ENCODE measurements at regions not wholly inside any gene's neighbourhood (a gene's known extent, or its start where the extent isn't known, plus 50 kb on each side); places are given as distances from the start of the nearest gene placed in this dataset.
"Not testable (repeated sequence)": the region's sequence is repeated elsewhere in the genome, so short reads cannot be mapped to it uniquely, and the experiment has no call there.

DNA sequence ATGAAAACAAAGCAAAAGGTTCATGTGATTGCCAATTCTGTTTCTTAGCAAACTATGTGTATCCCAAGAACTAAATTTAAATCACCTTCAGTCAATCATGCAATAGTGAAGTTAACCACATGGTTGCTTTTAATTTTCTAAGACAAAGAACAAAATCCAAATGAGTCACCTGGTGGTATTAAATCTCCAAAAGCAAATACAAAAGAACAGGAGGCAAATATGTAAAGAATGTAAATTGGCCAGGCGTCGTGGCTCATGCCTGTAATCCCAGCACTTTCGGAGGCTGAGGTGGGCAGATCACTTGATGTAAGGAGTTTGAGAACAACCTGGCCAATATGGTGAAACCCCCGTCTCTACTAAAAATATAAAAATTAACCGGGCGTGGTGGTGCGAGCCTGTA lies 54.2 kb upstream of the PIK3R4 start:
- POLR2A ChIA-PET = no interaction called here
- TF ChIP-seq FOXA1 (IDR thresholded peaks at IDR 0.05) (no peak), FOXK2 (IDR thresholded peaks at IDR 0.05) (no peak), BHLHE40 (IDR thresholded peaks at IDR 0.05; ENCODE audit: borderline replicate concordance) (no peak), SP1 (IDR thresholded peaks at IDR 0.05) (no peak)
- TF ChIP-seq, protein P1, sequence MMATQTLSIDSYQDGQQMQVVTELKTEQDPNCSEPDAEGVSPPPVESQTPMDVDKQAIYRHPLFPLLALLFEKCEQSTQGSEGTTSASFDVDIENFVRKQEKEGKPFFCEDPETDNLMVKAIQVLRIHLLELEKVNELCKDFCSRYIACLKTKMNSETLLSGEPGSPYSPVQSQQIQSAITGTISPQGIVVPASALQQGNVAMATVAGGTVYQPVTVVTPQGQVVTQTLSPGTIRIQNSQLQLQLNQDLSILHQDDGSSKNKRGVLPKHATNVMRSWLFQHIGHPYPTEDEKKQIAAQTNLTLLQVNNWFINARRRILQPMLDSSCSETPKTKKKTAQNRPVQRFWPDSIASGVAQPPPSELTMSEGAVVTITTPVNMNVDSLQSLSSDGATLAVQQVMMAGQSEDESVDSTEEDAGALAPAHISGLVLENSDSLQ (IDR thresholded peaks at IDR 0.05) = no peak
- DNase-seq (ENCODE audit: extremely low spot score) = no peak
- CTCF ChIA-PET = no interaction called here

- DNase-seq (ENCODE audit: extremely low spot score) = no peak
- no peak for TF ChIP-seq ARNT (IDR thresholded peaks at IDR 0.05)
- ChIA-PET CTCF (interaction anchor here (0.6 kb wide), 1 partner anchor 14 kb away, joined by 3 read pairs; no protein-coding TSS in a partner anchor), POLR2A (no interaction called here)
These were observed 54.8 kb upstream of the PIK3R4 start for GRCh38 chr3:130801473-130801872.

GRCh38 chr3:130811557-130811956 lies 64.9 kb upstream of the PIK3R4 start:
- DNase-seq (ENCODE audit: extremely low spot score) = no peak
- TF ChIP-seq L3MBTL2 (conservative IDR thresholded peaks at IDR 0.05) (no peak), BHLHE40 (IDR thresholded peaks at IDR 0.05; ENCODE audit: borderline replicate concordance) (no peak), LEF1 (IDR thresholded peaks at IDR 0.05; ENCODE audit: borderline replicate concordance) (no peak), ZNF384 (IDR thresholded peaks at IDR 0.05) (no peak), ELF4 (IDR thresholded peaks at IDR 0.05) (no peak), FOXM1 (IDR thresholded peaks at IDR 0.05; ENCODE audit: borderline replicate concordance) (no peak), NFRKB (IDR thresholded peaks at IDR 0.05) (no peak), ARNT (IDR thresholded peaks at IDR 0.05) (no peak), FOXK2 (IDR thresholded peaks at IDR 0.05) (no peak), CTBP1 (IDR thresholded peaks at IDR 0.05; ENCODE audit: borderline replicate concordance) (no peak), SP1 (IDR thresholded peaks at IDR 0.05) (no peak), SUZ12 (IDR thresholded peaks at IDR 0.05) (no peak)
- TF ChIP-seq, protein P1 (IDR thresholded peaks at IDR 0.05) = no peak
- CTCF ChIA-PET = no interaction called here
- POLR2A ChIA-PET = interaction anchor here (1.6 kb wide), 1 partner anchor 215 kb away, joined by 4 read pairs; the partner anchor contains the start of genes ASTE1 and NEK11

- POLR2A ChIA-PET = no interaction called here
- no peak for TF ChIP-seq SP1 (IDR thresholded peaks at IDR 0.05)
- TF ChIP-seq FOXA1 (IDR thresholded peaks at IDR 0.05) = no peak
- TF ChIP-seq CTBP1 (IDR thresholded peaks at IDR 0.05; ENCODE audit: borderline replicate concordance) = no peak
- TF ChIP-seq L3MBTL2 (conservative IDR thresholded peaks at IDR 0.05) = no peak
- no peak for TF ChIP-seq HDGF (IDR thresholded peaks at IDR 0.05; ENCODE audit: borderline replicate concordance)
- TF ChIP-seq LEF1 (IDR thresholded peaks at IDR 0.05; ENCODE audit: borderline replicate concordance) = no peak
- TF ChIP-seq BHLHE40 (IDR thresholded peaks at IDR 0.05; ENCODE audit: borderline replicate concordance) = no peak
- TF ChIP-seq ZNF384 (IDR thresholded peaks at IDR 0.05) = no peak
- TF ChIP-seq ELF4 (IDR thresholded peaks at IDR 0.05) = no peak
- CTCF ChIA-PET = no interaction called here
- DNase-seq (ENCODE audit: extremely low spot score) = no peak
These were observed 68.3 kb upstream of the PIK3R4 start for GRCh38 chr3:130814691-130815472.

DNA sequence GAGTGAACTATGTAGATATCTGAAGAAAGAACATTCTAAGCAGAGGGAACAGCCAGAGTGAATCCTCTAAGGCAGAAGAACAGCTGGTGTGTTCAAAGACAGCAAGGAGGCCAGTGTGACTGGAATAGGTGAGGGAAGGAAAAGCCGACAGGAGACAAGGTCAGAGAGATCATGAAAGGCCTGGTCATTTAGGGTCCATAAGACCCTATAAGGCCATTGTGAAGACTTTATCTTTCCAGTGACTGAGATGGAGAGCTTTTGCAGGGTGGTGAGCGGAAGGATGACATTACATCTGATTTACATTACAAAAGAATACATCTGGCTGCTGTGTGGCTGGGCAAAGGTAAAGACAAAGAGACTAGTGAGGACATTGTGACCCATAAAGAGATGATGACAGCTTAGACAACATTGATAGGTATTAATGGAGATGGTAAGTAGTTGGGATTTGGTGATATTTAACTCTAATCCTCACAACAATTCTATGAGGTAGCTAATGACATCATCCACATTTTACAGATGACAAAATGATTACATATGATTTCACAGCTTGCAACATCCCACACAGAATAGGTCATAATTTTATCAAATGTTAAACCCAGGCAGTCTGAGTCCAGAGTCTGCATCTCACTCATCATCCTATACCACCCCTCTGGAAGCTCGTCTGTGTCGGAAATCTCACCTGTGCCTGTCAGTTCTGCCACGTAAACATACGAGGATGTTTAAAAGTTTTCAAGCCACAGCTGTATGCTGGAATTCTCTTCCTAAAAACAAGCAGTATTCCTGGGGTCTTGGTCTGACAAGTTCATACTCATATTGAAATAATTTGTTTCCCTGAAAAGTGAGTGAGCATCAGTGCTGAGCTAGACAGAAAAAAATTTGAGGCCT lies 70.2 kb upstream of the PIK3R4 start:
- no peak for DNase-seq (ENCODE audit: extremely low spot score)
- POLR2A ChIA-PET = no interaction called here
- TF ChIP-seq HDGF (IDR thresholded peaks at IDR 0.05; ENCODE audit: borderline replicate concordance) (no peak), TARDBP (IDR thresholded peaks at IDR 0.05) (no peak), CTBP1 (IDR thresholded peaks at IDR 0.05; ENCODE audit: borderline replicate concordance) (no peak), SP1 (IDR thresholded peaks at IDR 0.05) (no peak), L3MBTL2 (conservative IDR thresholded peaks at IDR 0.05) (no peak), BHLHE40 (IDR thresholded peaks at IDR 0.05; ENCODE audit: borderline replicate concordance) (no peak), FOXM1 (IDR thresholded peaks at IDR 0.05; ENCODE audit: borderline replicate concordance) (no peak)
- CTCF ChIA-PET = interaction anchor here (0.8 kb wide), 1 partner anchor 19 kb away, joined by 4 read pairs; no protein-coding TSS in a partner anchor

DNA sequence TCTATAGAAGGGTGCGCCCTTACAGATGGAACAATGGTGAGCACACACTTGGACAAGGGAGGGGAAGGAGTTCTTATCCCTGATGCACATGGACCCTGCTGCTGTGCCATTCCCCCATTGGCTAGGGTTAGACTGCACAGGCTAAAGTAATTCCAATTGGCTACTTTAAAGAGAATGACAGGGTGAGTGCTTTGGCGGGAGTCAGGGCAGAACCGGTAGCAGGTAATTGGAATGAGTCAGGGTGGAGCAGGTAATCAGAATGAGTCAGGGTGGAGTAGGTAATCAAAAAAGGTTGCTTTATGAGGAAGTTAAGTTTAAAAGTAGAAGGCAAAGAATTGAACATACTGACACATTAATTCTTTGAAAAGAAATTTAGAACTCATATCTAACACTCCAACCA lies 71.4 kb upstream of the PIK3R4 start:
- POLR2A ChIA-PET; DNase-seq (ENCODE audit: extremely low spot score): not testable (repeated sequence)
- CTCF ChIA-PET = interaction anchor here (0.8 kb wide), 1 partner anchor 17 kb away, joined by 4 read pairs; no protein-coding TSS in a partner anchor

- DNase-seq (ENCODE audit: extremely low spot score) = no peak
- ChIA-PET POLR2A (interaction anchor here (0.7 kb wide), 1 partner anchor 73 kb away, joined by 3 read pairs; the partner anchor contains the start of gene ATP2C1), CTCF (interaction anchor here (0.6 kb wide), 1 partner anchor 18 kb away, joined by 3 read pairs; no protein-coding TSS in a partner anchor)
- TF ChIP-seq, protein P1 (IDR thresholded peaks at IDR 0.05) = peak; percentile 76
- TF ChIP-seq SP1 (IDR thresholded peaks at IDR 0.05) (no peak), FOXM1 (IDR thresholded peaks at IDR 0.05; ENCODE audit: borderline replicate concordance) (no peak), BHLHE40 (IDR thresholded peaks at IDR 0.05; ENCODE audit: borderline replicate concordance) (no peak), FOXK2 (IDR thresholded peaks at IDR 0.05) (no peak), CTBP1 (IDR thresholded peaks at IDR 0.05; ENCODE audit: borderline replicate concordance) (0 out of 2 replicates have a peak, but pooled peaks have one; percentile 23), ELF4 (IDR thresholded peaks at IDR 0.05) (no peak)
These were observed 72.9 kb upstream of the ATP2C1 start for GRCh38 chr3:130820976-130821375.
